ENCODE measurements at regions not wholly inside any gene's neighbourhood (a gene's known extent, or its start where the extent isn't known, plus 50 kb on each side); places are given as distances from the start of the nearest gene placed in this dataset.

DNA sequence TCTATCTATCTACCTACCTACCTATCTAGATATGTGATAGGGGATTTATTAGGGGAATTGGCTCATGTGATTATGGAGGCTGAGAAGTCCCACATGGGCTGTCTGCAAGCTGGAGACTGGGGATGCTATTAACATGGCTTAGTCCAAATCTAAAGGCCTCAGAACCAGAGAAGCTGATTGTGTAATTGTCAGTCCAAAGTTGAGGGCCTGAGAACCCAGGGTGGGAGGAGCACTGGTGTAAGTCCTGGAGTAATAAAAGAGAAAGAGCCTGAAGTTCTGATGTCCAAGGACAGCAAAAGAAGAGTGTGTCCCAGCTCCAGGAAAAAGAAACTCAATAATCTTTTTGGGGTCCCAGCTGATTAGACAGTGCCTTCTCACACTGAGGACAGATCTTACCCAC lies 98.5 kb upstream of the SEL1L start:
- H3K9me3 ChIP-seq = no peaks in the 10 kb centered on the region
- intact Hi-C loops (cut with DNase I, micrococcal nuclease) = no loop called here
- ATAC-seq (no peak), DNase-seq (no peak)
- H3K4me1 ChIP-seq (ENCODE audit: low read depth) = no peaks in the 10 kb centered on the region
- no peaks in the 10 kb centered on the region for H3K36me3 ChIP-seq (ENCODE audit: low read depth)
- H3K4me3 ChIP-seq = no peak overlapping the region
- TF ChIP-seq, protein P1, sequence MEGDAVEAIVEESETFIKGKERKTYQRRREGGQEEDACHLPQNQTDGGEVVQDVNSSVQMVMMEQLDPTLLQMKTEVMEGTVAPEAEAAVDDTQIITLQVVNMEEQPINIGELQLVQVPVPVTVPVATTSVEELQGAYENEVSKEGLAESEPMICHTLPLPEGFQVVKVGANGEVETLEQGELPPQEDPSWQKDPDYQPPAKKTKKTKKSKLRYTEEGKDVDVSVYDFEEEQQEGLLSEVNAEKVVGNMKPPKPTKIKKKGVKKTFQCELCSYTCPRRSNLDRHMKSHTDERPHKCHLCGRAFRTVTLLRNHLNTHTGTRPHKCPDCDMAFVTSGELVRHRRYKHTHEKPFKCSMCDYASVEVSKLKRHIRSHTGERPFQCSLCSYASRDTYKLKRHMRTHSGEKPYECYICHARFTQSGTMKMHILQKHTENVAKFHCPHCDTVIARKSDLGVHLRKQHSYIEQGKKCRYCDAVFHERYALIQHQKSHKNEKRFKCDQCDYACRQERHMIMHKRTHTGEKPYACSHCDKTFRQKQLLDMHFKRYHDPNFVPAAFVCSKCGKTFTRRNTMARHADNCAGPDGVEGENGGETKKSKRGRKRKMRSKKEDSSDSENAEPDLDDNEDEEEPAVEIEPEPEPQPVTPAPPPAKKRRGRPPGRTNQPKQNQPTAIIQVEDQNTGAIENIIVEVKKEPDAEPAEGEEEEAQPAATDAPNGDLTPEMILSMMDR (IDR thresholded peaks at IDR 0.05) = no peak

DNA sequence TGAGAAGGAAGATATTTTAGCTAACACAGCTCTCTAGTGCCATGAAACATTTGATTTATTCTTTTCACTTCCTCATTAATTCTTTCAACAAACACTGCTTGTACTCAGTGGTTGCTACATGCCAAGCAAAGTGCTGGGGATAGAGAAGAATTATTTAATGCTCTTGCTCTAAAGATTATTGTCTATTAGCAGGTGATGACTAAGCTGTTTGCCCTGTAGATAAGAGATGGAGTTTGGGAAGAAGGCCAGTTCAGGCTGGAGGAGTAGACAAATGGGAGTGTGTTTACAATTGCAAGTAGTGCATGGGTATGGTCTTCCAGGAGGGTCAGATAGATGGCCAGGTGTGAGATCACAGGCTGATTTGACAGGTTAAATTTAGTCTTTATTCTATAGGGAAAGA lies 99.8 kb upstream of the SEL1L start:
- H3K4me1 ChIP-seq (ENCODE audit: low read depth) = no peaks in the 10 kb centered on the region
- ATAC-seq (no peak), DNase-seq (no peak)
- H3K36me3 ChIP-seq (ENCODE audit: low read depth) = no peaks in the 10 kb centered on the region
- no peaks in the 10 kb centered on the region for H3K9me3 ChIP-seq
- no peak overlapping the region for H3K4me3 ChIP-seq
- intact Hi-C loops (cut with DNase I, micrococcal nuclease) = no loop called here
- TF ChIP-seq, protein P1 (IDR thresholded peaks at IDR 0.05) = no peak

DNA sequence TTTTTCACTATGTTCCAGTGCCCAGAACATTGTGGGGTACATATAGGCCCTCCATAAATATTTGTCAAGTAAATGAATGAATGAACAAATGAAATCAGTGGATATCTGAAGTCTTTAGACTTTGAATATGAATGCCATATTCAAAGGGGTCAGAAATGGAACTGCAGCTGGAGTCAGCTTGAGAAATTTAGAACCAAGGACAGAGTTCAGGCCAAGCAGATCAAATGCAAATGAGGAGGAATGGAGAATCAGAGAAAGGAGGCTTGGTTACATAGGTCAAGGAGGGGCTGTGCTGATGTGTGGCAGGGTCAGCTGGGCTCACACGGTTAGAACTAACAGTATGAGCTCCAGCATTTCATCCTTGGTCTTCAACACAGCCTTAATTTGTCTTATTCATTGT lies 104.0 kb upstream of the SEL1L start:
- H3K4me1 ChIP-seq (ENCODE audit: low read depth) = no peaks in the 10 kb centered on the region
- H3K4me3 ChIP-seq = no peak overlapping the region
- H3K36me3 ChIP-seq (ENCODE audit: low read depth) = no peaks in the 10 kb centered on the region
- H3K9me3 ChIP-seq = no peaks in the 10 kb centered on the region
- ATAC-seq (no peak), DNase-seq (no peak)
- intact Hi-C loops (cut with DNase I, micrococcal nuclease) = no loop called here
- TF ChIP-seq, protein P1 (IDR thresholded peaks at IDR 0.05) = no peak

DNA sequence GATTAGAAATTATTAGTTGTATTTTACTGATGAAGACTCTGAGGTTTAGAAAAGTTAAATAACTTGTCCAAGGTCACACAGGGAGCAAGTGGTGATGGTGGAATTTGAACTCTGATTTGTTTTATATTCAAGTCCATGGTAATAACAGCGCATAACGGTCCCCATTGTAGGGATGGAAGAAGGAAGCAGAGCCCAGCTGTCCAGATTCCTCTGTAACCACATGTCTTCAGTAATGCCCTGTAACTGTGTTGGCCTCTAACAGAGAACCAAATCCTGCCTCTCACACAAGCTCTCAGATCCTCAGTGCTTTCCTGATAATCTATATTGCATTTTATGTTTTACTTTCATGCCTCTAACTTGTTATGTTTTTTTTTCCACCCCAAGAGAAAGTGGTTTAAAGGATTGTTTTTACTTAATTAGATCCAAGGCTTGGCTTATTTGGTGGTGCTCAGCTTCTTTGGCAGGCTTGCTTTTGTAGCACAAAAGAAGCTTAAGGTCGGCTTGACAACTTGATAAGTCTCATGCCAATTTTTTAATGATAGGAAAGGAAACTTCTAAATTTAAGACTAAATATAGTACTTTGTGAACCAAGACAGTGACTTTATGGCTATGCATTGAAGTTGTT lies 105.1 kb upstream of the SEL1L start:
- ATAC-seq (no peak), DNase-seq (no peak)
- TF ChIP-seq, protein P1 (IDR thresholded peaks at IDR 0.05) = no peak
- H3K4me3 ChIP-seq = no peak overlapping the region
- no peaks in the 10 kb centered on the region for H3K4me1 ChIP-seq (ENCODE audit: low read depth)
- no peaks in the 10 kb centered on the region for H3K9me3 ChIP-seq
- intact Hi-C loops (cut with DNase I, micrococcal nuclease) = no loop called here
- H3K36me3 ChIP-seq (ENCODE audit: low read depth) = no peaks in the 10 kb centered on the region

DNA sequence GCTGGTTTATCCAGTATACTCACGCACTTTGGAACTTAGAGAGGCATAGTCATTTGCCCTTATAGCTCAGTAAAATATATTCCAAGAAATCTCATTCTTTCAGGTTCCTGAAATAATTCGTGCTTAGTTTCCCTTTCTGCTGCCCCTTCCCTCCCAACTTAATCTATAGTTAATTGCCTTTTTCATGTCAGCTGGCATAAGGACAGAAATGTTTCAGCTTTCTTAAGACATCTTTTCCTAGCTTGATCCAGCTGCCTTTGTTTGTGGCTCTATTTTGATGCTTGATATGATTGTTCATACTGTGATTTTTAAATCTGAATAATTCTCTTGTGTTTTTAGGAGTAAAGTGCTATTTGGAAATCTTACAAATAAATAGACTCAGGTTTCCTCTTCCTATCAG lies 120.0 kb upstream of the SEL1L start:
- intact Hi-C loops (cut with DNase I, micrococcal nuclease) = no loop called here
- no peaks in the 10 kb centered on the region for H3K9me3 ChIP-seq
- H3K4me3 ChIP-seq = no peak overlapping the region
- no peaks in the 10 kb centered on the region for H3K36me3 ChIP-seq (ENCODE audit: low read depth)
- ATAC-seq (no peak), DNase-seq (no peak)
- TF ChIP-seq, protein P1 (IDR thresholded peaks at IDR 0.05) = no peak
- no peaks in the 10 kb centered on the region for H3K4me1 ChIP-seq (ENCODE audit: low read depth)

All from mucosa of descending colon (tissue), 3 donors.